ENCODE measurements at regions not wholly inside any gene's neighbourhood (a gene's known extent, or its start where the extent isn't known, plus 50 kb on each side); places are given as distances from the start of the nearest gene placed in this dataset.

- TF ChIP-seq CHD7 (IDR thresholded peaks at IDR 0.05; ENCODE audit: insufficient replicate concordance, low read length) = no peak
- no peak for TF ChIP-seq E2F6 (IDR thresholded peaks at IDR 0.05)
- no peak for TF ChIP-seq CHD1 (IDR thresholded peaks at IDR 0.05; ENCODE audit: low read depth, low read length)
- no peak for TF ChIP-seq ATF2 (IDR thresholded peaks at IDR 0.05; ENCODE audit: low read length)
- TF ChIP-seq CTBP2 (IDR thresholded peaks at IDR 0.05; ENCODE audit: borderline replicate concordance, insufficient read depth, insufficient read length, low read length) = no peak
- no peak for TF ChIP-seq HDAC2 (IDR thresholded peaks at IDR 0.05; ENCODE audit: borderline replicate concordance in 1 of 2, low read depth in 2 of 2, low read length in 2 of 2)
- TF ChIP-seq POU5F1 (IDR thresholded peaks at IDR 0.05; ENCODE audit: low read depth, low read length) = no peak
Observed at GRCh38 chr6:144413418-144413817, 128.3 kb downstream of the UTRN start (continued).

Data from H1 (cell line).